Ovary (tissue), 7 donors: ENCODE measurements at regions not wholly inside any gene's neighbourhood (a gene's known extent, or its start where the extent isn't known, plus 50 kb on each side); places are given as distances from the start of the nearest gene placed in this dataset.

Experiments
- DNase-seq, 5 donors: peaks; one replicate each; pipeline ENCODE4 v3.0.0-alpha.2; 2019 to 2020
- H3K27ac ChIP-seq, 2 donors: fragments of 200-600 bp; one replicate each; pipeline versions ENCODE4 v1.5.1 to v1.8.0; 2019 to 2022
- H3K27me3 ChIP-seq: fragments of 200-600 bp; one replicate; pipeline ENCODE4 v1.8.0; 2022
- H3K36me3 ChIP-seq: fragments of 200-600 bp; sonication (generic); one replicate; pipeline ENCODE4 v1.5.1; 2019
- H3K4me1 ChIP-seq: one replicate; pipeline ENCODE4 v1.8.1; 2013; ENCODE audit warnings: mild to moderate bottlenecking, moderate library complexity; ENCODE audit not compliant: insufficient read depth
- H3K4me3 ChIP-seq: fragments of 200-600 bp; sonication (generic); one replicate; pipeline ENCODE4 v1.5.1; 2017
- H3K9me3 ChIP-seq, 2 donors: fragments of 200-600 bp in 1 of 2; sonication (generic) in 1 of 2; one replicate each; pipeline versions ENCODE4 v1.5.1 to v1.8.1; 2013 to 2019; ENCODE audit warnings: mild to moderate bottlenecking in 1 of 2, moderate library complexity in 1 of 2
- EP300 ChIP-seq: sonication (generic); formaldehyde crosslinking; IDR thresholded peaks from one replicate; pipeline ENCODE4 v1.6.1; 2017; ENCODE audit warnings: antibody characterized with exemption
- POLR2A ChIP-seq: fragments of 450-650 bp; IDR thresholded peaks from one replicate; pipeline ENCODE4 v1.6.1; 2017; ENCODE audit warnings: antibody characterized with exemption, mild to moderate bottlenecking, moderate library complexity
- WGBS, 3 donors: extraction: QIAGEN DNeasy Blood & Tissue Kit in 1 of 3; methylation state at CpG; one replicate each; pipeline versions ENCODE4 v1.1.5 to v1.1.7; 2013 to 2017; 5-methylcytosine and 5-hydroxymethylcytosine counted together
- intact Hi-C, 4 donors: fragments of 100-400 bp; cut with DNase I; formaldehyde crosslinking; loops; one replicate each; pipeline versions ENCODE4 v1.11.0 to v1.15.1; 2022 to 2023
- TF ChIP-seq, protein P1 (sequence below), 3 donors: fragments of 450-650 bp in 2 of 3; fragments of 200-600 bp in 1 of 3; IDR thresholded peaks; one replicate each; pipeline versions ENCODE4 v1.5.1 to v1.8.0; 2016 to 2022; ENCODE audit warnings: antibody characterized with exemption in 3 of 3, mild to moderate bottlenecking in 1 of 3
- donor health status: DM: no; HTN: no; CAD: no; lungs with moderate emphysema.
- donor health status: DM: no; HTN: no; CAD: no.
- donor health status: Bipolar disorder and iron deficiency.
- donor health status: DM: no; HTN: no; CAD: no.
- donor health status: DM: yes; HTN: yes; CAD: no.

GRCh38 chr10:31679936-31680335 lies 248.7 kb downstream of the ARHGAP12 start:
- TF ChIP-seq, protein P1, sequence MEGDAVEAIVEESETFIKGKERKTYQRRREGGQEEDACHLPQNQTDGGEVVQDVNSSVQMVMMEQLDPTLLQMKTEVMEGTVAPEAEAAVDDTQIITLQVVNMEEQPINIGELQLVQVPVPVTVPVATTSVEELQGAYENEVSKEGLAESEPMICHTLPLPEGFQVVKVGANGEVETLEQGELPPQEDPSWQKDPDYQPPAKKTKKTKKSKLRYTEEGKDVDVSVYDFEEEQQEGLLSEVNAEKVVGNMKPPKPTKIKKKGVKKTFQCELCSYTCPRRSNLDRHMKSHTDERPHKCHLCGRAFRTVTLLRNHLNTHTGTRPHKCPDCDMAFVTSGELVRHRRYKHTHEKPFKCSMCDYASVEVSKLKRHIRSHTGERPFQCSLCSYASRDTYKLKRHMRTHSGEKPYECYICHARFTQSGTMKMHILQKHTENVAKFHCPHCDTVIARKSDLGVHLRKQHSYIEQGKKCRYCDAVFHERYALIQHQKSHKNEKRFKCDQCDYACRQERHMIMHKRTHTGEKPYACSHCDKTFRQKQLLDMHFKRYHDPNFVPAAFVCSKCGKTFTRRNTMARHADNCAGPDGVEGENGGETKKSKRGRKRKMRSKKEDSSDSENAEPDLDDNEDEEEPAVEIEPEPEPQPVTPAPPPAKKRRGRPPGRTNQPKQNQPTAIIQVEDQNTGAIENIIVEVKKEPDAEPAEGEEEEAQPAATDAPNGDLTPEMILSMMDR (IDR thresholded peaks at IDR 0.05): no peak
- no peak for TF ChIP-seq EP300
- TF ChIP-seq POLR2A: no peak
- no peaks in the 10 kb centered on the region for H3K27me3 ChIP-seq
- no peaks in the 10 kb centered on the region for H3K9me3 ChIP-seq
- WGBS, 3 donors: 88% methylated on average over 4 of the region's 4 CpGs
- H3K4me3 ChIP-seq: no peak overlapping the region
- no peak overlapping the region for H3K27ac ChIP-seq
- DNase-seq: no peak
- intact Hi-C loops: no loop called here
- H3K4me1 ChIP-seq: no peaks in the 10 kb centered on the region
- H3K36me3 ChIP-seq: no peaks in the 10 kb centered on the region

DNA sequence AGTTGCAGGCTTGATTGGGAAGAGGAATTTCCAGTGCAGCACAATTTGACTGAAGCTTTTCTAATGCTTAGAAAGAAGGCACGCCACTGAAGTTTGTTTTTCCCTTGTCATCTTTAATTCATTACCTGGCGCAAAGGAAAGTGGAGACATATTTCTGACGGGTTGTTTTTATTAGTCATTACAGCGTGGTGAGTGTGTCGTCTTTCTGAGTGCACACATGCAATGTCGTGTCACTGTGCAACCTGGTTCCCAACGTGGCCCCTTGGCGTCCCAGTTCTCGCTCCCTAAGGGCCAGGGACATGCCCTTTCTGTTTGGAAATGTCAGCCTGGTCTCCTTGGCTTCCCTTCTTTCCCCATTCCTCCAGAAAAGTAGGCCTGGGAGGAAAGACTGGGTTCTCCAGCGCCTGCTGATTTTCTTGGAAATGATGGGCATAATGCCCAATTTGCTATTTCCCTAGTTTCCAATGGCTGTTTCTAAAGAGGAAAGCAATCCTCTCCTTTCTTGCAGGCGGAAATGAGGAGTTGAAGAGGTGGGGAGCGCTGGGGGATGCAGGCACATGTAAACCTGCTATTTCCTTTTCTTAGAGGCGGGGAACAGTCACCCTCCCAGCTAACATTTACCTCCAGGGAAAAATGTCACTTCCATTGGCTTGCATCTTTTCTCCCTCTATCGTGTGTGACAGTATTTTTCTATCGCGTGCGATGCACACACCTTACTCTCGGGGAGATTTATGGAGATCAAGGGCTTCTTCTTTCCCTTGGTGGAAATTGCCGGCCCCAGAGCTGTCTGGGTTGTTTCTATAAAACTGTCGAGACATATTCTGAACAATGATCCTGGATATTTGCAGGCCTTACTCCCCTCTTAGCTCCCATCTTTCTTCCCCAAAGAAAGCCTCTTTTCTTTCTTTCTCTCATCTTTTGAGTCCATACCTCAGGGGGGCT lies 249.8 kb downstream of the ARHGAP12 start:
- no peak for DNase-seq
- Histone ChIP-seq H3K27ac (no peak overlapping the region), H3K36me3 (no peaks in the 10 kb centered on the region), H3K4me3 (no peak overlapping the region), H3K27me3 (no peaks in the 10 kb centered on the region), H3K4me1 (no peaks in the 10 kb centered on the region), H3K9me3 (no peaks in the 10 kb centered on the region)
- intact Hi-C loops: no loop called here
- WGBS, 3 donors: 81 to 85% (median 82%) methylated on average over 20 of the region's 20 CpGs
- TF ChIP-seq EP300: no peak
- TF ChIP-seq POLR2A: no peak
- TF ChIP-seq, protein P1 (IDR thresholded peaks at IDR 0.05): no peak

DNA sequence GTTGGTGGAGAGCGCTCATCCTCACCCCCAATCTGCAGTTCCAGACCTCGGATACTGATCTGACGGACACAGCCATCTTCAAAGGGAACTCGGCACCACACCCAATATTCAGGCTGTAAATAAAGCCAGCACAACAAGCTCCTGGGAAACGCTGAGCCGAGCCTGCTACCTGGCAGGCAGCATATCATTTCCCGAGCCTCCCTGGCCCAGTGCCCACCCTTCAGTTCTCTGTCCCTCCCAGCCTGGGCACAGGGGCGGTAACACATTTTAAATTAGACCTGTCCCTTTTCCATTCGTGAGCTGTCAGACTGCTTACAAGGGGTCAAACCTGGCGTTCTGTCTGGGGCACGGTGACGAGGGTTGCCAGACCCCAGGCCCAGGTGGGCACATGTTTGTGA lies 250.5 kb downstream of the ARHGAP12 start:
- H3K9me3 ChIP-seq: no peaks in the 10 kb centered on the region
- no peak overlapping the region for H3K27ac ChIP-seq
- intact Hi-C loops: no loop called here
- H3K4me3 ChIP-seq: no peak overlapping the region
- WGBS, 3 donors: 64 to 78% (median 72%) methylated on average over 12 of the region's 12 CpGs
- DNase-seq: no peak
- TF ChIP-seq EP300: no peak
- TF ChIP-seq POLR2A: no peak
- TF ChIP-seq, protein P1 (IDR thresholded peaks at IDR 0.05): no peak
- no peaks in the 10 kb centered on the region for H3K36me3 ChIP-seq
- no peaks in the 10 kb centered on the region for H3K4me1 ChIP-seq
- no peaks in the 10 kb centered on the region for H3K27me3 ChIP-seq

DNA sequence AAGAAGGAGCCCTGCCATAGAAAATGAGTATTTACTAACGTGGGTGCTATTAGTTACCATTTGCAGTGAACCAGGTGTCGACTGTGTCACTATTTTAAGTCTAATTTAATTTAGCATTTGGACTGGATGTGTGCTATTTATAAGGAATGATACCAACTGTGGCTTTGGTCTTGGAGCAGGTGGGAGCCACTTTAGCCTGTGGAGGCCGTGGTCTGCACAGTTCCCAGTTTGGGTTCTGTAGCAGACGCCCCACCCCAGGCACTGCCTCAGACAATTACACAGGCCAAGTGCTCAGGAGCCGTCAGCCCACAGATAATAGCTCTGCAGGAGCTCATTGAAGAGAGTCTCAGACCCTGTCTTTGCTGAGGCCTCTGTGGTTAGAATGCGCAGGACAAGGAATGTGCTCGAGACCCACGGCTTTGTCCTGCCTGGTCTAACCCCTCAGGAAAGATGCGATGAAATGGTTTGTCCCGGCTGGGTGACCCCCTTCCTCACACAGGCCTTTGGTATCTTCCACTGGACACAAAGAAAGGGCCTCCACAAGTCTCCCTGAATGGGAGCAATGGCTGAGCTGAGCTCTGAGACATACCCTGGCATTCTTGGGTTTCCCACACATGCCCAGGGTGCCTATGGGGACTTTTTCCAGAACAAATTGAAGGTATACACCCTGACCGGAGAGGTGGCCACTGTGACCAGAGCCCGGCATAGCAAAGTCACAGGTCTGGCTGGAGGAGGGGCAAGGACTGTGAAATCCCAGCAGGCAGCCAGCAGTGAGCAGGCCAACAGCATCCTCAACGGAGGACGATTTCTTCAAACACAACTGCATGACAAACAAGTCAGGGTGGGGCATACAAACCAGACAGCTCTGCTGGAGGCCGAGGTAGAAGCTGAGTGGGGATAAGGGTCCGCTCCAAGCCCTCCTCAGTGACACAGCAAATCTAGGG lies 251.2 kb downstream of the ARHGAP12 start:
- TF ChIP-seq EP300 (no peak), POLR2A (no peak)
- TF ChIP-seq, protein P1 (IDR thresholded peaks at IDR 0.05): no peak
- intact Hi-C loops: no loop called here
- no peaks in the 10 kb centered on the region for H3K4me1 ChIP-seq
- no peak overlapping the region for H3K27ac ChIP-seq
- no peak for DNase-seq
- no peak overlapping the region for H3K4me3 ChIP-seq
- no peaks in the 10 kb centered on the region for H3K36me3 ChIP-seq
- H3K9me3 ChIP-seq: no peaks in the 10 kb centered on the region
- WGBS, 3 donors: 82 to 87% (median 86%) methylated on average over 16 of the region's 16 CpGs
- H3K27me3 ChIP-seq: no peaks in the 10 kb centered on the region
